Ovary (tissue), 3 donors: ENCODE measurements at regions not wholly inside any gene's neighbourhood (a gene's known extent, or its start where the extent isn't known, plus 50 kb on each side); places are given as distances from the start of the nearest gene placed in this dataset.

Experiments used
- EP300 ChIP-seq: sonication (generic); formaldehyde crosslinking; IDR thresholded peaks from one replicate; pipeline ENCODE4 v1.6.1; 2017; ENCODE audit warnings: antibody characterized with exemption
- POLR2A ChIP-seq: fragments of 450-650 bp; IDR thresholded peaks from one replicate; pipeline ENCODE4 v1.6.1; 2017; ENCODE audit warnings: antibody characterized with exemption, mild to moderate bottlenecking, moderate library complexity
- TF ChIP-seq, protein P1 (sequence below), 3 donors: fragments of 450-650 bp in 2 of 3; fragments of 200-600 bp in 1 of 3; IDR thresholded peaks; one replicate each; pipeline versions ENCODE4 v1.5.1 to v1.8.0; 2016 to 2022; ENCODE audit warnings: antibody characterized with exemption in 3 of 3, mild to moderate bottlenecking in 1 of 3
- donor health status: DM: no; HTN: no; CAD: no.

DNA sequence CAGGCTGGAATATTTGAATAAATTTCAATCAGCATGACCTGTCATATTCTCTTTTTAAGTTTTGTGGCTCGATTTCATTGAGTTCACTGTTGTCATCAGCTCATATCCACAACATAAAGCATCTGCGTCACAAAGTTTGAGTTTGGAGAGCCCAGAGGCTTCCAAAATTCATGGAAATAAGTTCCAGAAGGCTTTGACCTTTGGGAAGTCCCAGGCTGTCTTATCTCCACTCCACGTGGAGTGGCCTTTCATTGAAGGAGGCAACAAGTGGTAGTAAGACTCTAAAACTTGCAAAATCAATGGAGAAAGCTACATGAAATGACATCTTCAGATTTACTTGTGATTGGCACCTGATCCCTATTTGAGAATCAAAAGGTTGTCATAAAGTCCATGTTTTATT lies 54.1 kb upstream of the UNC5C start:
- TF ChIP-seq, protein P1, sequence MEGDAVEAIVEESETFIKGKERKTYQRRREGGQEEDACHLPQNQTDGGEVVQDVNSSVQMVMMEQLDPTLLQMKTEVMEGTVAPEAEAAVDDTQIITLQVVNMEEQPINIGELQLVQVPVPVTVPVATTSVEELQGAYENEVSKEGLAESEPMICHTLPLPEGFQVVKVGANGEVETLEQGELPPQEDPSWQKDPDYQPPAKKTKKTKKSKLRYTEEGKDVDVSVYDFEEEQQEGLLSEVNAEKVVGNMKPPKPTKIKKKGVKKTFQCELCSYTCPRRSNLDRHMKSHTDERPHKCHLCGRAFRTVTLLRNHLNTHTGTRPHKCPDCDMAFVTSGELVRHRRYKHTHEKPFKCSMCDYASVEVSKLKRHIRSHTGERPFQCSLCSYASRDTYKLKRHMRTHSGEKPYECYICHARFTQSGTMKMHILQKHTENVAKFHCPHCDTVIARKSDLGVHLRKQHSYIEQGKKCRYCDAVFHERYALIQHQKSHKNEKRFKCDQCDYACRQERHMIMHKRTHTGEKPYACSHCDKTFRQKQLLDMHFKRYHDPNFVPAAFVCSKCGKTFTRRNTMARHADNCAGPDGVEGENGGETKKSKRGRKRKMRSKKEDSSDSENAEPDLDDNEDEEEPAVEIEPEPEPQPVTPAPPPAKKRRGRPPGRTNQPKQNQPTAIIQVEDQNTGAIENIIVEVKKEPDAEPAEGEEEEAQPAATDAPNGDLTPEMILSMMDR (IDR thresholded peaks at IDR 0.05) = no peak
- no peak for TF ChIP-seq EP300
- no peak for TF ChIP-seq POLR2A
